GM13976 (cell line): ENCODE measurements at regions not wholly inside any gene's neighbourhood (a gene's known extent, or its start where the extent isn't known, plus 50 kb on each side); places are given as distances from the start of the nearest gene placed in this dataset.

ENCODE experiments used
- DNase-seq: peaks from one replicate; pipeline ENCODE4 v3.0.0; 2012; ENCODE audit warnings: low spot score
- in situ Hi-C: fragments of 300-500 bp; cut with MboI; formaldehyde crosslinking; loops from one replicate; pipeline ENCODE4 v1.12.0; 2022; ENCODE audit warnings: low sequenced_read_pairs, mixed read lengths, inconsistent platforms; ENCODE audit not compliant: unreplicated experiment
- TF ChIP-seq, protein P1 (sequence below): IDR thresholded peaks from 2 replicates; pipeline ENCODE4 v1.5.1; 2012; ENCODE audit warnings: borderline replicate concordance, mild to moderate bottlenecking; ENCODE audit not compliant: insufficient read depth; ENCODE audit errors: extremely low read depth, missing control alignments, control extremely low read depth

DNA sequence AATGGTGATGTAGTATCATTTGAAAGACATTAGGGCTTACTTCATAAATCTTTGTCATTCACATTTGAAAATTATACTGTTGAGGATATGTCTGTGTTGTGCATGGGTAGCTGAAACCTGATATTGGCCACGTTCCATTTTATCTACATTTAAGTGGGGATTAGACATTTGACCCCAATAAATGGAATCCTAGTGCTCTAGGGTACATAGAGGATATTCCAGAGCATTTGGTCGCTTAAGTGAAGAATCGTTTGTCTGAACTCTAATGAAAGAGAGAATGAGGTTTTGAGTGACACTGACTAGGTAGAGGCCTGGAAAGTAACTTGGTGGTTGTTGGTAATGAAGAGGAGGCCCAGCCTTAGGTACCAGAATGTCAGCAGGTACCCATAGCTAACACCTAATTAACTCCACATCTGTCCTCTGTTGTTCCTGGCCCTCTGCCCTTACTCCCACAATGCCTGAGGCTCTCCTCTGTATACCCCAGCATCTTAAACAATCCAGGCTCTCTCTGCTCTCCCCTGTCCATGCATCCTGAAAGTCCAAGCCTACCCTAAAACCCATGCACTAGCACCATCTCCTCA is 299.5 kb upstream of the KLF3 start:
- DNase-seq = no peak
- TF ChIP-seq, protein P1, sequence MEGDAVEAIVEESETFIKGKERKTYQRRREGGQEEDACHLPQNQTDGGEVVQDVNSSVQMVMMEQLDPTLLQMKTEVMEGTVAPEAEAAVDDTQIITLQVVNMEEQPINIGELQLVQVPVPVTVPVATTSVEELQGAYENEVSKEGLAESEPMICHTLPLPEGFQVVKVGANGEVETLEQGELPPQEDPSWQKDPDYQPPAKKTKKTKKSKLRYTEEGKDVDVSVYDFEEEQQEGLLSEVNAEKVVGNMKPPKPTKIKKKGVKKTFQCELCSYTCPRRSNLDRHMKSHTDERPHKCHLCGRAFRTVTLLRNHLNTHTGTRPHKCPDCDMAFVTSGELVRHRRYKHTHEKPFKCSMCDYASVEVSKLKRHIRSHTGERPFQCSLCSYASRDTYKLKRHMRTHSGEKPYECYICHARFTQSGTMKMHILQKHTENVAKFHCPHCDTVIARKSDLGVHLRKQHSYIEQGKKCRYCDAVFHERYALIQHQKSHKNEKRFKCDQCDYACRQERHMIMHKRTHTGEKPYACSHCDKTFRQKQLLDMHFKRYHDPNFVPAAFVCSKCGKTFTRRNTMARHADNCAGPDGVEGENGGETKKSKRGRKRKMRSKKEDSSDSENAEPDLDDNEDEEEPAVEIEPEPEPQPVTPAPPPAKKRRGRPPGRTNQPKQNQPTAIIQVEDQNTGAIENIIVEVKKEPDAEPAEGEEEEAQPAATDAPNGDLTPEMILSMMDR = no peak
- in situ Hi-C loops = no loop called here

- in situ Hi-C loops = no loop called here
- DNase-seq = no peak
- TF ChIP-seq, protein P1 = no peak
Measured at GRCh38 chr4:38365261-38365660, 298.7 kb upstream of the KLF3 start.

- no peak for DNase-seq
- in situ Hi-C loops = no loop called here
- TF ChIP-seq, protein P1 = no peak
Measured at GRCh38 chr4:38365748-38366310, 298.2 kb upstream of the KLF3 start.

DNA sequence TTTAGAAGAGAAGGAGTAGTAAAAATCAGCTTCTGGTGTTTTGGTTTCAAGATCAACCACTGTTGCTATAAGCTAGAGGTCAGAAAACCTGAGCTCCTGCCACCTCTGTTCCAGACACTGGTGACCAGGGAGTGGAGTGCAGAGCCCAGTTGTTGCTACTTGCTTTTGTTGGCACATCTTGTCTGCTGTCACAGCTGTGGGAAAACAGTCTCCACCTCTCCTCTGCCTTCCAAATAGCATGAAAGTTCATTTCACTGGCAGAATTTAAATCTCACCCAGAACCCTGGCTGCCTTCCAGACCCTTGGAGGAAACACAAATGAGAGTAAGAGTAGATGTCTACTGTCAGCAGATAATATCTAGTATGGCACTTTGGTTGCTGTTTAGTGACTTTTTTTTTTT is 297.5 kb upstream of the KLF3 start:
- DNase-seq = no peak
- in situ Hi-C loops = no loop called here
- TF ChIP-seq, protein P1 = no peak

- in situ Hi-C loops = no loop called here
Measured at GRCh38 chr4:38366997-38367396, 297.0 kb upstream of the KLF3 start.

GRCh38 chr4:38367642-38368174 is 296.3 kb upstream of the KLF3 start:
- no peak for DNase-seq
- in situ Hi-C loops = no loop called here
- TF ChIP-seq, protein P1 = no peak

More at GRCh38 chr4:38366997-38367396, 297.0 kb upstream of the KLF3 start:
- no peak for DNase-seq
- TF ChIP-seq, protein P1 = no peak
